ENCODE measurements at regions not wholly inside any gene's neighbourhood (a gene's known extent, or its start where the extent isn't known, plus 50 kb on each side); places are given as distances from the start of the nearest gene placed in this dataset.

DNA sequence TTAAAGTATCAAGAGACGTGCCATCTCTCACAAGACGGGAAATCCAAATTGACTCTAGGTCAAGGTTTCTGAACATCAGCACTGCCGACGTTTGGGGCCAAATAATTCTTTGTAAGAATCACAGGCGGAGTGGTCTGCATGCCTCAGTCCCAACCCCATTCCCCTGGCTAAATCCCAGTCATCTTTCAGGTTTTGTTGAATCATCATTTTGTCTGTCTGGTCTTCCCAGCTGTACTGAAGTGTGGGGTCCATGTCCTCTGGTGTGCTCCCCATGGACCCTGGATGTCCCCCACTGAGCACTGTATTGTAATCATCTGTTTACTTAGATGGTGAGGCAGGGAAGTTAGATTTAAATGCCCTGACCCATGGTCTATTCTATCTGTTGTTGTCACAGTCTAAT lies 103.6 kb upstream of the GALNT18 start:
- Histone ChIP-seq H3K4me3 (ENCODE audit: control extremely low read depth in 1 of 5, extremely low read depth in 1 of 5, insufficient read depth in 1 of 5, low read depth in 2 of 5, low read length in 4 of 5) (no peak overlapping the region), H3K79me2 (ENCODE audit: control insufficient read depth, insufficient read depth, low read length) (no peaks in the 10 kb centered on the region), H3K36me3 (replicated peaks in 1 of 2; ENCODE audit: control extremely low read depth in 1 of 2, control insufficient read depth in 1 of 2, extremely low read depth in 1 of 2, insufficient read depth in 2 of 2, low read length in 1 of 2) (no peaks in the 10 kb centered on the region), H3K4me1 (ENCODE audit: control insufficient read depth in 2 of 2, insufficient read depth in 2 of 2, low read length in 2 of 2) (no peaks in the 10 kb centered on the region), H3K4me2 (replicated peaks; ENCODE audit: low read depth, low read length, poor library complexity, severe bottlenecking) (no peak overlapping the region), H3K27me3 (replicated peaks in 1 of 4; ENCODE audit: control extremely low read depth in 1 of 4, control insufficient read depth in 3 of 4, insufficient read depth in 4 of 4, low read length in 3 of 4) (peaks cover 0 to 8% (median 0%) of the 10 kb centered on the region in 4 experiments), H3K9me3 (ENCODE audit: control extremely low read depth in 1 of 3, control insufficient read depth in 2 of 3, insufficient read depth in 1 of 3, low read length in 2 of 3) (peaks cover 0 to 16% (median 3%) of the 10 kb centered on the region in 3 donors), H2AFZ (ENCODE audit: insufficient read depth, low read depth, low read length, poor library complexity, severe bottlenecking) (no peak overlapping the region), H3K9ac (ENCODE audit: low read length) (no peak overlapping the region), H4K20me1 (ENCODE audit: control insufficient read depth, insufficient read depth, low read length, poor library complexity, severe bottlenecking) (no peaks in the 10 kb centered on the region), H3K27ac (ENCODE audit: low read length in 2 of 2) (no peak overlapping the region)
- Mint-ChIP-seq H3K27me3 (peaks cover 21% of the 10 kb centered on the region), H3K4me3 (no peak overlapping the region), H3K9me3 (ENCODE audit: insufficient read depth) (peaks cover 5% of the 10 kb centered on the region), H3K27ac (no peak overlapping the region), H3K4me1 (no peaks in the 10 kb centered on the region)
- intact Hi-C loops (cut with micrococcal nuclease): no loop called here
- 100% methylated on average over 3 of the region's 5 CpGs for WGBS (ENCODE audit: insufficient coverage)
- ATAC-seq (ENCODE audit: low read depth) (no peak), DNase-seq (no peak)
- ChIA-PET CTCF (no interaction called here), POLR2A (no interaction called here)
- no peak for TF ChIP-seq EZH2 (IDR thresholded peaks at IDR 0.05; ENCODE audit: borderline replicate concordance, insufficient read depth, low read depth, low read length, poor library complexity, severe bottlenecking)
- TF ChIP-seq, protein P1, sequence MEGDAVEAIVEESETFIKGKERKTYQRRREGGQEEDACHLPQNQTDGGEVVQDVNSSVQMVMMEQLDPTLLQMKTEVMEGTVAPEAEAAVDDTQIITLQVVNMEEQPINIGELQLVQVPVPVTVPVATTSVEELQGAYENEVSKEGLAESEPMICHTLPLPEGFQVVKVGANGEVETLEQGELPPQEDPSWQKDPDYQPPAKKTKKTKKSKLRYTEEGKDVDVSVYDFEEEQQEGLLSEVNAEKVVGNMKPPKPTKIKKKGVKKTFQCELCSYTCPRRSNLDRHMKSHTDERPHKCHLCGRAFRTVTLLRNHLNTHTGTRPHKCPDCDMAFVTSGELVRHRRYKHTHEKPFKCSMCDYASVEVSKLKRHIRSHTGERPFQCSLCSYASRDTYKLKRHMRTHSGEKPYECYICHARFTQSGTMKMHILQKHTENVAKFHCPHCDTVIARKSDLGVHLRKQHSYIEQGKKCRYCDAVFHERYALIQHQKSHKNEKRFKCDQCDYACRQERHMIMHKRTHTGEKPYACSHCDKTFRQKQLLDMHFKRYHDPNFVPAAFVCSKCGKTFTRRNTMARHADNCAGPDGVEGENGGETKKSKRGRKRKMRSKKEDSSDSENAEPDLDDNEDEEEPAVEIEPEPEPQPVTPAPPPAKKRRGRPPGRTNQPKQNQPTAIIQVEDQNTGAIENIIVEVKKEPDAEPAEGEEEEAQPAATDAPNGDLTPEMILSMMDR (IDR thresholded peaks at IDR 0.05): no peak

DNA sequence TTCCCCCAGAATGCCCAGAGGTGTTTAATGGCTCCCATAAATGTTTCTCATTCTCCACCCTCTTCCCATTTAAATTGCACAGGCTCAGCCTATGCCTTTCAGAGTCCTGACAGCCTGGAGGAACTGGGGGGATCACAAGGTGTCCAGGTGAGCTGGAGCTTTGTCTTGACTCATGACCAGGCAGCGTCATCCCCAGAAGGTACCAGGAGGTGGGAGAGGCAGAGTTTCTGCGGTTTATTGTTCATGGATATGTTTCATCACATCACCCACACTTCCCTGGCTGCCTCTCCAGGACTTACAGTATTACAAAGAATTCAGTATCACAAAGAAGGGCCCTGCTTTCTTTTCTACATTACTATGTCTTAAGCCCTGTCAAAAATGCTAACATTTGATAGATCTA lies 103.2 kb upstream of the GALNT18 start:
- Mint-ChIP-seq H3K4me1 (no peaks in the 10 kb centered on the region), H3K9me3 (ENCODE audit: insufficient read depth) (peaks cover 5% of the 10 kb centered on the region), H3K27ac (no peak overlapping the region), H3K27me3 (peaks cover 22% of the 10 kb centered on the region), H3K4me3 (no peak overlapping the region)
- ChIA-PET POLR2A (no interaction called here), CTCF (no interaction called here)
- DNase-seq (no peak), ATAC-seq (ENCODE audit: low read depth) (no peak)
- no peaks in the 10 kb centered on the region for H3K36me3 ChIP-seq (replicated peaks in 1 of 2; ENCODE audit: control extremely low read depth in 1 of 2, control insufficient read depth in 1 of 2, extremely low read depth in 1 of 2, insufficient read depth in 2 of 2, low read length in 1 of 2)
- intact Hi-C loops (cut with micrococcal nuclease): no loop called here
- no CpG with 5 or more reads among the region's 2 CpGs for WGBS (ENCODE audit: insufficient coverage)
- no peaks in the 10 kb centered on the region for H4K20me1 ChIP-seq (ENCODE audit: control insufficient read depth, insufficient read depth, low read length, poor library complexity, severe bottlenecking)
- no peaks in the 10 kb centered on the region for H3K79me2 ChIP-seq (ENCODE audit: control insufficient read depth, insufficient read depth, low read length)
- H3K4me3 ChIP-seq (ENCODE audit: control extremely low read depth in 1 of 5, extremely low read depth in 1 of 5, insufficient read depth in 1 of 5, low read depth in 2 of 5, low read length in 4 of 5): no peak overlapping the region
- H3K27me3 ChIP-seq (replicated peaks in 1 of 4; ENCODE audit: control extremely low read depth in 1 of 4, control insufficient read depth in 3 of 4, insufficient read depth in 4 of 4, low read length in 3 of 4): peaks cover 0 to 8% (median 0%) of the 10 kb centered on the region in 4 experiments
- no peak overlapping the region for H3K9ac ChIP-seq (ENCODE audit: low read length)
- H3K27ac ChIP-seq (ENCODE audit: low read length in 2 of 2): no peak overlapping the region
- no peak overlapping the region for H2AFZ ChIP-seq (ENCODE audit: insufficient read depth, low read depth, low read length, poor library complexity, severe bottlenecking)
- TF ChIP-seq, protein P1 (IDR thresholded peaks at IDR 0.05): no peak
- TF ChIP-seq EZH2 (IDR thresholded peaks at IDR 0.05; ENCODE audit: borderline replicate concordance, insufficient read depth, low read depth, low read length, poor library complexity, severe bottlenecking): no peak
- no peak overlapping the region for H3K4me2 ChIP-seq (replicated peaks; ENCODE audit: low read depth, low read length, poor library complexity, severe bottlenecking)
- H3K4me1 ChIP-seq (ENCODE audit: control insufficient read depth in 2 of 2, insufficient read depth in 2 of 2, low read length in 2 of 2): no peaks in the 10 kb centered on the region
- peaks cover 0 to 16% (median 3%) of the 10 kb centered on the region in 3 donors for H3K9me3 ChIP-seq (ENCODE audit: control extremely low read depth in 1 of 3, control insufficient read depth in 2 of 3, insufficient read depth in 1 of 3, low read length in 2 of 3)

All from B cell (primary cell).